ENCODE measurements at regions not wholly inside any gene's neighbourhood (a gene's known extent, or its start where the extent isn't known, plus 50 kb on each side); places are given as distances from the start of the nearest gene placed in this dataset.

DNA sequence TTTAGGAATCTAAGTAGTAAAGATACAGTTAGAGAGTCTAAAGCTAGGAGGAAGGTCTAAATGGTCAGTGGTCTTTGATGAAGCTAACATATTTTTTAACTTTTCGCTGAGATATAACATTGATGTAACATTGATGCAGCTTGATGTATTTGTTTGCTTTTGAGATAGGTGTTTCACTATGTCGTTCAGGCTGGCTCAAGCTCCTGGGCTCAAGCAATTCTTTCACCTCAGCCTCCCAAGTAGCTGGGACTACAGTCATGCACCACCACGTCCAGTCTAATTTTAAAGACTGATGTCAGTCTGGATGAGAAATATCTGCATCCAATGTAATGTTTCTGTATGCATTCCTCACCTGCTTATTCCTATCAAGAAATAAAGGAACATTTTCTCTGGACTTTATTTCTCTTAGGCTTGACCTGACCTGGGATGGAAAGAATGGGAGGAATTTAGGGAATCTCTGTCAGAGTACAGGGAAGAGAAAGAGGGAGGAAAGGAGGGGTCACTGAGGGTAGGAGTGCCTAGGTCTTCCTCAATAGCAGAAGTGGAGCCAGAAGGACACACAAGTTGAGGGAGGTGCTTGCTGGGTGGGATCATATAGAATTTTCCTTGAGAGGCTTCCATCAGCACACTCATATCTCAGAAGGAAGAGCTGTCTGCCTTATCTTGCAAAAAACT, 101.5 kb upstream of the GPBP1 start:
- WGBS (ENCODE audit: extremely low coverage, insufficient read length, low lambda C conversion rate) = no CpG with 5 or more reads among the region's 3 CpGs
- Histone ChIP-seq H3K27ac (ENCODE audit: insufficient read length, low read depth, low read length) (no peak overlapping the region), H3K4ac (ENCODE audit: low read depth, low read length) (no peak overlapping the region), H2BK5ac (ENCODE audit: insufficient read length, low read length) (no peak overlapping the region), H3K9me3 (ENCODE audit: control insufficient read depth, low read depth, low read length) (no peaks in the 10 kb centered on the region), H3K23ac (ENCODE audit: insufficient read length, low read depth, low read length) (no peak overlapping the region), H3K4me2 (ENCODE audit: insufficient read depth, insufficient read length, low read length) (no peak overlapping the region), H3K79me2 (ENCODE audit: insufficient read depth, low read length) (no peaks in the 10 kb centered on the region), H3K27me3 (ENCODE audit: insufficient read depth, low read length) (no peaks in the 10 kb centered on the region), H2BK120ac (ENCODE audit: low read depth, low read length, poor library complexity, severe bottlenecking) (no peak overlapping the region), H4K8ac (replicated peaks; ENCODE audit: insufficient read length, low read depth, low read length) (no peak overlapping the region), H3T11ph (ENCODE audit: low read length) (no peak overlapping the region), H4K91ac (ENCODE audit: insufficient read length, low read depth, low read length) (no peak overlapping the region), H3K79me1 (ENCODE audit: insufficient read depth, low read depth, low read length, poor library complexity, severe bottlenecking) (no peaks in the 10 kb centered on the region), H4K20me1 (ENCODE audit: control insufficient read depth, insufficient read depth, insufficient read length) (no peaks in the 10 kb centered on the region), H3K23me2 (ENCODE audit: insufficient read length, low read depth, low read length, poor library complexity, severe bottlenecking) (no peaks in the 10 kb centered on the region), H4K5ac (ENCODE audit: insufficient read length, low read depth, low read length) (no peak overlapping the region), H3K4me1 (ENCODE audit: insufficient read depth, low read length) (no peaks in the 10 kb centered on the region; the same call in 1 of the 2 replicates), H3K14ac (ENCODE audit: insufficient read depth, low read length) (no peak overlapping the region), H2BK12ac (ENCODE audit: insufficient read length, low read depth, low read length) (no peak overlapping the region), H3K18ac (ENCODE audit: insufficient read length, low read depth, low read length) (no peak overlapping the region), H2BK15ac (ENCODE audit: low read depth, low read length) (no peak overlapping the region), H2BK20ac (ENCODE audit: low read depth, low read length, poor library complexity, severe bottlenecking) (peak overlapping the region; percentile 90), H2AFZ (ENCODE audit: low read length) (no peak overlapping the region), H3K9ac (ENCODE audit: extremely low read depth, insufficient read length, low read length) (no peak overlapping the region), H2AK5ac (ENCODE audit: insufficient read length, low read length) (no peak overlapping the region), H3K56ac (ENCODE audit: insufficient read length, low read depth, low read length) (no peak overlapping the region)
- Mint-ChIP-seq H3K9me3 (peaks cover 6 to 8% of the 10 kb centered on the region in 2 experiments; a peak in 4 of 5 replicates), H3K4me3 (no peak overlapping the region), H3K36me3 (ENCODE audit: insufficient read depth in 1 of 3, low read depth in 3 of 3) (peaks cover 0 to 9% (median 5%) of the 10 kb centered on the region in 3 experiments; a peak in 6 of 7 replicates), H3K4me1 (peaks cover 11% of the 10 kb centered on the region in 2 experiments), H3K27ac (peak overlapping the region in 2 of 3 experiments; percentile 18 to 64; a peak in 3 of 7 replicates), H3K27me3 (ENCODE audit: low read depth) (no peaks in the 10 kb centered on the region; the same call in 1 of the 2 replicates)
- DNase-seq = no peak
- TF ChIP-seq CTCF (conservative IDR thresholded peaks at IDR 0.05) = no peak

Measured in H9 (cell line).